ENCODE measurements at regions not wholly inside any gene's neighbourhood (a gene's known extent, or its start where the extent isn't known, plus 50 kb on each side); places are given as distances from the start of the nearest gene placed in this dataset.
"Not testable (repeated sequence)": the region's sequence is repeated elsewhere in the genome, so short reads cannot be mapped to it uniquely, and the experiment has no call there.

- no peaks in the 10 kb centered on the region for H3K27me3 ChIP-seq
- H3K27ac ChIP-seq: no peak overlapping the region
- no peaks in the 10 kb centered on the region for H3K9me3 ChIP-seq
- no peaks in the 10 kb centered on the region for H3K4me1 ChIP-seq
- intact Hi-C loops (cut with DNase I; ENCODE audit: low total_unique reads): no loop called here
- DNase-seq (ENCODE audit: low spot score in 2 of 2): no peak
- no peaks in the 10 kb centered on the region for H3K36me3 ChIP-seq
- H3K4me3 ChIP-seq: no peak overlapping the region
- no peak for TF ChIP-seq POLR2A (IDR thresholded peaks at IDR 0.05)
- TF ChIP-seq, protein P1, sequence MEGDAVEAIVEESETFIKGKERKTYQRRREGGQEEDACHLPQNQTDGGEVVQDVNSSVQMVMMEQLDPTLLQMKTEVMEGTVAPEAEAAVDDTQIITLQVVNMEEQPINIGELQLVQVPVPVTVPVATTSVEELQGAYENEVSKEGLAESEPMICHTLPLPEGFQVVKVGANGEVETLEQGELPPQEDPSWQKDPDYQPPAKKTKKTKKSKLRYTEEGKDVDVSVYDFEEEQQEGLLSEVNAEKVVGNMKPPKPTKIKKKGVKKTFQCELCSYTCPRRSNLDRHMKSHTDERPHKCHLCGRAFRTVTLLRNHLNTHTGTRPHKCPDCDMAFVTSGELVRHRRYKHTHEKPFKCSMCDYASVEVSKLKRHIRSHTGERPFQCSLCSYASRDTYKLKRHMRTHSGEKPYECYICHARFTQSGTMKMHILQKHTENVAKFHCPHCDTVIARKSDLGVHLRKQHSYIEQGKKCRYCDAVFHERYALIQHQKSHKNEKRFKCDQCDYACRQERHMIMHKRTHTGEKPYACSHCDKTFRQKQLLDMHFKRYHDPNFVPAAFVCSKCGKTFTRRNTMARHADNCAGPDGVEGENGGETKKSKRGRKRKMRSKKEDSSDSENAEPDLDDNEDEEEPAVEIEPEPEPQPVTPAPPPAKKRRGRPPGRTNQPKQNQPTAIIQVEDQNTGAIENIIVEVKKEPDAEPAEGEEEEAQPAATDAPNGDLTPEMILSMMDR (IDR thresholded peaks at IDR 0.05): no peak
- no peak for TF ChIP-seq POLR2AphosphoS5 (IDR thresholded peaks at IDR 0.05)
Observed at GRCh38 chr3:22862111-22862510, 341.0 kb upstream of the UBE2E2 start.

DNA sequence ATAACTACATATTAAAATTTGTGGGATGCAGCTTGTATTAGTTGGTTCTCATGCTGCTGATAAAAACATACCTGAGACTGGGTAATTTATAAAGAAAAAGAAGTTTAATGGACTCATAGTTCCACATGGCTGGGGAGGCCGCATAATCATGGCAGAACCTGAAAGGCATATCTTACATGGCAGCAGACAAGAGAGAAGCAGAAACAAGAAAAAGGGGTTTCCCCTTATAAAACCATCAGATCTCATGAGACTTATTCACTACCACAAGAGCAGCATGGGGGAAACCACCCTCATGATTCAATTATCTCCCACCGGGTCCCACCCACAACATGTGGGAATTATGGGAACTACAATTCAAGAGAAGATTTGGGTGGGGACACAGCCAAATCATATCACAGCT is 320.3 kb upstream of the UBE2E2 start:
- H3K36me3 ChIP-seq; H3K9me3 ChIP-seq; intact Hi-C loops (cut with DNase I; ENCODE audit: low total_unique reads); H3K27ac ChIP-seq; H3K4me3 ChIP-seq; H3K4me1 ChIP-seq; DNase-seq (ENCODE audit: low spot score in 2 of 2); H3K27me3 ChIP-seq: not testable (repeated sequence)

DNA sequence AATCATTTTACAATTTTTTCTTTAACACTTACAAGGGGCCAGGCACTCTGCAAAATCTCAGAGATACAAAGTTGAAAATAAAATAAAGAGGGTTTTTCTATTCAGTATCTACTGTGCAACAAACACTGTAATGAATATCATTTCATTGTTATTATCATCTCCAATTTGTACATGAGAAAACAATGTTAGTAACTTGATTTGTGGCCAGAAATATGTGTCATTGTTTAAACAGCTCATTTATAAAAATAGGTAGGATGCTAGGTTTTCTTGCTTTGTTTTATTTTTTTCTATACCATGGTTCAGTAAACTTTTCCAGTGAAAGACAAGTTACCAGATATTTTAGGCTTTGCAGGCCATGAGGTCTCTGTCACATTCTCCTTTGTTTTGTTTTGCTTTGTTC is 318.1 kb upstream of the UBE2E2 start:
- H3K9me3 ChIP-seq: no peaks in the 10 kb centered on the region
- intact Hi-C loops (cut with DNase I; ENCODE audit: low total_unique reads): no loop called here
- DNase-seq (ENCODE audit: low spot score in 2 of 2): no peak
- H3K27ac ChIP-seq: no peak overlapping the region
- TF ChIP-seq POLR2AphosphoS5 (IDR thresholded peaks at IDR 0.05) (no peak), POLR2A (IDR thresholded peaks at IDR 0.05) (no peak)
- TF ChIP-seq, protein P1 (IDR thresholded peaks at IDR 0.05): no peak
- no peaks in the 10 kb centered on the region for H3K4me1 ChIP-seq
- no peak overlapping the region for H3K4me3 ChIP-seq
- no peaks in the 10 kb centered on the region for H3K27me3 ChIP-seq
- H3K36me3 ChIP-seq: no peaks in the 10 kb centered on the region

DNA sequence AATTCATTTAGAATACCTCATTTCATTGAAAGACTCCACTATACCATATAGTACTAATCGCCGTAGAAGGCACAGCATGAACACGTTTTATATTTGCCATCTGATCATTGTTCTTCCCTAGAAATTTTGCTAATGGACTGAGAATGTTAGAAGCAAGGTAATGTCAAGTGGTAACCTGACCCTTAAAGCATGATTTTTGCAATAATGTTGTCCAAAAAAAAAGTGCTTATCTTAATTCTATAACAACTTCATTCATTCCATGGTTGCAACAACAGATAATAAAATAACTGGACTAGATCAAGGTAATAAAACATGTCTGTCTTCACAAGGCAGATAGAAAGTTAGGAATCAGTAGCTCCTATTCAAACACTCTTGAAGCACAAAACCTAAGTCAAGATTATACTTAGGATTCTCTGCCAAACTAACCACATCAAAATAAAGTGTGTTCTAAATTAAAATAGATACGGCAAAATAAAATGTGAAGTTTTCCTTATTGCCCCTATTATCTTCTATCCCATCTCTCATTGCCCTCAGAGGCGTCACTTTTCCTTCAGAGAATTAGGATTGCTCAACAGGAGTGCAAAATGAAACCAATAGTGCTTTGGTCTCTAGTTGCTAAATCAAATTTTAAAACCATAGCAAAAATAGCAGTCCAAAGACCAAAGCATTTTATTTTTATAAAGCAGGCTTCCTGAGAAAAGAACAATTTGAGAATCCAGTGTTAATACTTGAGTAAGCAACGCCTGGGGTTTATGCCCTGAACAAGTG is 317.4 kb upstream of the UBE2E2 start:
- Histone ChIP-seq H3K36me3 (no peaks in the 10 kb centered on the region), H3K27me3 (no peaks in the 10 kb centered on the region), H3K27ac (no peak overlapping the region), H3K4me1 (no peaks in the 10 kb centered on the region), H3K4me3 (no peak overlapping the region), H3K9me3 (no peaks in the 10 kb centered on the region)
- TF ChIP-seq POLR2AphosphoS5 (IDR thresholded peaks at IDR 0.05): no peak
- TF ChIP-seq, protein P1 (IDR thresholded peaks at IDR 0.05): no peak
- no peak for TF ChIP-seq POLR2A (IDR thresholded peaks at IDR 0.05)
- DNase-seq (ENCODE audit: low spot score in 2 of 2): no peak
- intact Hi-C loops (cut with DNase I; ENCODE audit: low total_unique reads): no loop called here

DNA sequence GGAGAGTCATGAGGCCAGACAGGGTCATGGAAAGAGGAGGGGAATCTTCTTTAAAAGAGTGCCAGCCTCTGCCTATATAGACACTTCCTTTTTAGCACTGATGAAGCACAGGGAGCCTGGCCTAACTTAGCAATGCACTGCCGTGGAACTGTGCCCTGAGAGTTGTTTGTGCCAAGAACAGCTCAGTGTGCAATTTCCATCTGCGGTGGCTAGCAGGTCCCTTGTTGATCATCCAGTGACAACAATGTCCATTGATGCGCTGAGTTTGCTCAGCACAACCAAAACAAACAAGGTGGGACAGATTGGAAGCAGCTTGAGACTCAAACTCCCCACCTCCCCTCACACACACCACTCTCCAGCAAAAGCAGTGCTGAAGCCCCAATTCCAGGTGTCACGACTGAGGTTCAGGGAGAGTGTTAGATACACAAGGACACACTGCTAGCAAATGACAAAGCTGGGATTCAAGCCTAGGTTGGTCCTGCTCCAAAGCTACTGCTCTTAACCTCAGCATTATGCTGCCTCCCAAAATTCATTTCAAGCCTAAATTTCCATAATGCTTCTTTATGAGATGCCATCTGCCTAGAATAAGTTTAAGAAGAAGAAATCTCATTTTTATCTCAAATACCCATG is 316.6 kb upstream of the UBE2E2 start:
- Histone ChIP-seq H3K27ac (no peak overlapping the region), H3K27me3 (peaks cover 0 to 2% of the 10 kb centered on the region in 2 donors), H3K36me3 (no peaks in the 10 kb centered on the region), H3K4me3 (no peak overlapping the region), H3K4me1 (no peaks in the 10 kb centered on the region), H3K9me3 (no peaks in the 10 kb centered on the region)
- intact Hi-C loops (cut with DNase I; ENCODE audit: low total_unique reads): no loop called here
- TF ChIP-seq POLR2A (IDR thresholded peaks at IDR 0.05): no peak
- no peak for DNase-seq (ENCODE audit: low spot score in 2 of 2)

GRCh38 chr3:22887664-22888291 is 315.3 kb upstream of the UBE2E2 start:
- no peaks in the 10 kb centered on the region for H3K9me3 ChIP-seq
- TF ChIP-seq POLR2A (IDR thresholded peaks at IDR 0.05): no peak
- no peak for TF ChIP-seq POLR2AphosphoS5 (IDR thresholded peaks at IDR 0.05)
- TF ChIP-seq, protein P1 (IDR thresholded peaks at IDR 0.05): no peak
- H3K27me3 ChIP-seq: peaks cover 0 to 5% of the 10 kb centered on the region in 2 donors
- H3K36me3 ChIP-seq: no peaks in the 10 kb centered on the region
- intact Hi-C loops (cut with DNase I; ENCODE audit: low total_unique reads): no loop called here
- no peak overlapping the region for H3K27ac ChIP-seq
- H3K4me3 ChIP-seq: no peak overlapping the region
- no peaks in the 10 kb centered on the region for H3K4me1 ChIP-seq
- DNase-seq (ENCODE audit: low spot score in 2 of 2): no peak
